ENCODE measurements at regions not wholly inside any gene's neighbourhood (a gene's known extent, or its start where the extent isn't known, plus 50 kb on each side); places are given as distances from the start of the nearest gene placed in this dataset.

- H2AFZ ChIP-seq (ENCODE audit: low read depth, low read length), result no peak overlapping the region
- no peaks in the 10 kb centered on the region for H3K9me3 ChIP-seq (replicated peaks; ENCODE audit: control insufficient read depth, insufficient read depth, low read depth, low read length)
- BruUV-seq (replicated peaks), result no TSS peak
- no peak overlapping the region for H3K4me2 ChIP-seq (ENCODE audit: insufficient read depth, low read length)
- H3K27ac ChIP-seq (ENCODE audit: extremely low read depth, low read depth, low read length), result no peak overlapping the region
- H3K4me1 ChIP-seq (replicated peaks in 1 of 2; ENCODE audit: control insufficient read depth in 2 of 2, insufficient read depth in 2 of 2, low read length in 2 of 2), result peaks cover 0 to 17% of the 10 kb centered on the region in 2 experiments; a peak in 3 of 5 replicates
- H3K36me3 ChIP-seq (ENCODE audit: control insufficient read depth, insufficient read depth, low read length), result no peaks in the 10 kb centered on the region
- H4K20me1 ChIP-seq (replicated peaks; ENCODE audit: control insufficient read depth, insufficient read depth, low read length), result no peaks in the 10 kb centered on the region
- H3K9ac ChIP-seq (ENCODE audit: insufficient read depth in 1 of 2, low read depth in 2 of 2, low read length in 2 of 2), result no peak overlapping the region
- ChIA-PET CTCF (ENCODE audit: low intra/inter-chr PET ratio) (no interaction called here), POLR2A (interaction anchor here (0.5 to 0.6 kb wide), 2 partner anchors 364 to 598 kb away, joined by 3 read pairs; no protein-coding TSS in a partner anchor)
- H3K4me3 ChIP-seq, result no peak overlapping the region
- in situ Hi-C loops (cut with MboI) (no loop called here), intact Hi-C loops (cut with micrococcal nuclease) (no loop called here)
- H3K79me2 ChIP-seq (ENCODE audit: control insufficient read depth, insufficient read depth, low read length), result no peaks in the 10 kb centered on the region
- no peak for FAIRE-seq
- peaks cover 4% of the 10 kb centered on the region for H3K9me1 ChIP-seq (ENCODE audit: control insufficient read depth, insufficient read depth, low read length)
- peaks cover 8 to 64% of the 10 kb centered on the region in 2 experiments; a peak in 4 of 5 replicates for H3K27me3 ChIP-seq (ENCODE audit: control insufficient read depth in 2 of 2, insufficient read depth in 2 of 2, low read length in 2 of 2)
- DNase-seq (ENCODE audit: extremely low read depth in 1 of 4, low spot score in 3 of 4), result no peak
- 2% methylated on average over 7 of the region's 8 CpGs for WGBS (ENCODE audit: insufficient coverage, low coverage, missing lambda C conversion rate)
- no peak for ATAC-seq
- no peak for TF ChIP-seq CHD1 (IDR thresholded peaks at IDR 0.05; ENCODE audit: low read length)
- TF ChIP-seq SUPT5H (IDR thresholded peaks at IDR 0.05), result no peak
- no peak for TF ChIP-seq ZNF318 (IDR thresholded peaks at IDR 0.05; ENCODE audit: borderline replicate concordance in 1 of 2, low read depth in 1 of 2)
- TF ChIP-seq BHLHE40 (IDR thresholded peaks at IDR 0.05; ENCODE audit: low read length), result no peak
- no peak for TF ChIP-seq SRF (CRISPR knock-in tag; IDR thresholded peaks at IDR 0.05)
- TF ChIP-seq ZNF212 (CRISPR knock-in tag; IDR thresholded peaks at IDR 0.05), result no peak
- TF ChIP-seq ZNF263 (CRISPR knock-in tag; IDR thresholded peaks at IDR 0.05; ENCODE audit: borderline replicate concordance), result no peak
- TF ChIP-seq, protein P1, sequence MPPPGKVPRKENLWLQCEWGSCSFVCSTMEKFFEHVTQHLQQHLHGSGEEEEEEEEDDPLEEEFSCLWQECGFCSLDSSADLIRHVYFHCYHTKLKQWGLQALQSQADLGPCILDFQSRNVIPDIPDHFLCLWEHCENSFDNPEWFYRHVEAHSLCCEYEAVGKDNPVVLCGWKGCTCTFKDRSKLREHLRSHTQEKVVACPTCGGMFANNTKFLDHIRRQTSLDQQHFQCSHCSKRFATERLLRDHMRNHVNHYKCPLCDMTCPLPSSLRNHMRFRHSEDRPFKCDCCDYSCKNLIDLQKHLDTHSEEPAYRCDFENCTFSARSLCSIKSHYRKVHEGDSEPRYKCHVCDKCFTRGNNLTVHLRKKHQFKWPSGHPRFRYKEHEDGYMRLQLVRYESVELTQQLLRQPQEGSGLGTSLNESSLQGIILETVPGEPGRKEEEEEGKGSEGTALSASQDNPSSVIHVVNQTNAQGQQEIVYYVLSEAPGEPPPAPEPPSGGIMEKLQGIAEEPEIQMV (tag; conservative IDR thresholded peaks at IDR 0.05; ENCODE audit: low read depth), result no peak
- no peak for TF ChIP-seq HDAC1 (IDR thresholded peaks at IDR 0.05)
- TF ChIP-seq ZNF316 (IDR thresholded peaks at IDR 0.05), result no peak
- TF ChIP-seq ZBTB12 (CRISPR knock-in tag; IDR thresholded peaks at IDR 0.05), result no peak
- TF ChIP-seq ZBED1 (IDR thresholded peaks at IDR 0.05), result no peak
Observed at GRCh38 chr17:77738751-77739531, 219.6 kb upstream of the TNRC6C start.
